H1 (cell line): ENCODE measurements at regions not wholly inside any gene's neighbourhood (a gene's known extent, or its start where the extent isn't known, plus 50 kb on each side); places are given as distances from the start of the nearest gene placed in this dataset.

Experiments used
- CTCF ChIA-PET: fragments of 300-600 bp; sonication (Branson Sonifier 250); formaldehyde crosslinking; loops from one replicate; lab custom pipeline; 2021; ENCODE audit not compliant: partially characterized antibody; lab: Charles Lee
- POLR2A ChIA-PET: fragments of 300-600 bp; sonication (Branson Sonifier 250); formaldehyde crosslinking; loops from one replicate; lab custom pipeline; 2021; ENCODE audit warnings: inconsistent platforms; ENCODE audit not compliant: partially characterized antibody; lab: Charles Lee
- DNase-seq, 2 experiments: peaks; one replicate each; pipeline versions ENCODE4 v3.0.0 to v3.0.0-alpha.2; 2010 to 2022; ENCODE audit warnings: low spot score in 2 of 2, low read depth in 1 of 2, mixed read lengths in 1 of 2
- FAIRE-seq: peaks from 2 replicates; lab custom pipeline; 2011; peaks lifted over from hg19 to GRCh38; lab: Jason Lieb, UNC
- H2AFZ ChIP-seq: 2 replicates; pipeline ENCODE4 v1.8.1; 2012; ENCODE audit warnings: low read length, inconsistent platforms
- H2AK5ac ChIP-seq: 2 replicates; pipeline ENCODE4 v1.6.1; 2013; ENCODE audit warnings: low read depth, low read length
- H2BK120ac ChIP-seq: replicated peaks from 2 replicates; pipeline ENCODE3; 2013; ENCODE audit warnings: low read depth, low read length, inconsistent platforms
- H2BK12ac ChIP-seq: 2 replicates; pipeline ENCODE4 v1.6.1; 2013; ENCODE audit warnings: low read depth, low read length
- H2BK15ac ChIP-seq: 2 replicates; pipeline ENCODE4 v1.6.1; 2013; ENCODE audit warnings: low read length
- H2BK20ac ChIP-seq: 2 replicates; pipeline ENCODE4 v1.6.1; 2013; ENCODE audit warnings: low read length
- H2BK5ac ChIP-seq: 2 replicates; pipeline ENCODE4 v1.6.1; 2013; ENCODE audit warnings: low read depth, low read length
- H3K14ac ChIP-seq: 2 replicates; pipeline ENCODE4 v1.6.1; 2013; ENCODE audit warnings: inconsistent platforms; ENCODE audit not compliant: insufficient read length
- H3K18ac ChIP-seq: 2 replicates; pipeline ENCODE4 v1.6.1; 2013; ENCODE audit warnings: low read length; ENCODE audit errors: extremely low read depth
- H3K23ac ChIP-seq: 2 replicates; pipeline ENCODE4 v1.6.1; 2013; ENCODE audit warnings: inconsistent platforms; ENCODE audit not compliant: insufficient read length
- H3K23me2 ChIP-seq: 2 replicates; pipeline ENCODE4 v1.6.1; 2013; ENCODE audit warnings: low read depth, low read length
- H3K27ac ChIP-seq: 2 replicates; pipeline ENCODE4 v1.6.1; 2011; ENCODE audit warnings: low read depth, low read length, inconsistent platforms
- H3K27me3 ChIP-seq, 4 experiments: replicated peaks in 1 of 4; 1 replicate in 1 of 4; 2 replicates in 3 of 4; pipeline versions ENCODE4 v1.6.1 to v1.8.1; 2011 to 2013; ENCODE audit warnings: low read length in 3 of 4, mild to moderate bottlenecking in 3 of 4, inconsistent platforms in 2 of 4, mixed read lengths in 2 of 4, moderate library complexity in 1 of 4; ENCODE audit not compliant: control insufficient read depth in 3 of 4, insufficient read depth in 3 of 4; ENCODE audit errors: extremely low read depth in 1 of 4
- H3K36me3 ChIP-seq, 4 experiments: 2 replicates each; pipeline versions ENCODE4 v1.6.1 to v1.8.1; 2011 to 2013; ENCODE audit warnings: mild to moderate bottlenecking in 4 of 4, low read length in 3 of 4, moderate library complexity in 2 of 4, control low read depth in 1 of 4, inconsistent platforms in 1 of 4; ENCODE audit not compliant: insufficient read depth in 4 of 4, control insufficient read depth in 2 of 4
- H3K4ac ChIP-seq: replicated peaks from 2 replicates; pipeline ENCODE3; 2013; ENCODE audit warnings: low read length, low read depth, mixed read lengths, inconsistent platforms; ENCODE audit not compliant: insufficient read length
- H3K4me1 ChIP-seq, 4 experiments: replicated peaks in 1 of 4; 1 replicate in 1 of 4; 2 replicates in 3 of 4; pipeline versions ENCODE4 v1.6.1 to v1.8.1; 2011 to 2013; ENCODE audit warnings: low read length in 3 of 4, inconsistent platforms in 2 of 4, mixed read lengths in 1 of 4; ENCODE audit not compliant: insufficient read depth in 4 of 4, control insufficient read depth in 3 of 4
- H3K4me2 ChIP-seq, 2 experiments: 2 replicates each; pipeline versions ENCODE4 v1.6.1 to v1.8.1; 2011 to 2013; ENCODE audit warnings: low read depth in 2 of 2, low read length in 2 of 2, control low read depth in 1 of 2, inconsistent platforms in 1 of 2, mild to moderate bottlenecking in 1 of 2; ENCODE audit not compliant: insufficient read depth in 1 of 2
- H3K4me3 ChIP-seq, 4 experiments: fragments of 200-600, 300-600 bp in 1 of 4; sonication (generic), shearing (Covaris generic), sonication (Bioruptor Twin) in 1 of 4; 2 replicates each; pipeline versions ENCODE4 v1.5.1 to v1.8.1; 2011 to 2016; ENCODE audit warnings: low read length in 4 of 4, low read depth in 3 of 4, control low read depth in 2 of 4, inconsistent platforms in 2 of 4, mild to moderate bottlenecking in 2 of 4, mixed read lengths in 1 of 4, moderate library complexity in 1 of 4; ENCODE audit not compliant: insufficient read depth in 2 of 4; ENCODE audit errors: extremely low read depth in 1 of 4
- H3K56ac ChIP-seq: replicated peaks from 2 replicates; pipeline ENCODE3; 2013; ENCODE audit warnings: low read depth, mild to moderate bottlenecking, mixed read lengths, low read length, inconsistent platforms; ENCODE audit not compliant: insufficient read length
- H3K79me1 ChIP-seq: 2 replicates; pipeline ENCODE4 v1.6.1; 2013; ENCODE audit warnings: low read depth, low read length, control low read depth
- H3K79me2 ChIP-seq, 2 experiments: 2 replicates each; pipeline versions ENCODE4 v1.6.1 to v1.8.1; 2012 to 2013; ENCODE audit warnings: low read length in 2 of 2, mild to moderate bottlenecking in 2 of 2, inconsistent platforms in 1 of 2; ENCODE audit not compliant: insufficient read depth in 2 of 2, control insufficient read depth in 1 of 2
- H3K9ac ChIP-seq, 4 experiments: replicated peaks in 1 of 4; 1 replicate in 1 of 4; 2 replicates in 3 of 4; pipeline versions ENCODE4 v1.6.1 to v1.8.1; 2011 to 2013; ENCODE audit warnings: low read depth in 3 of 4, low read length in 3 of 4, control low read depth in 2 of 4, mild to moderate bottlenecking in 2 of 4, moderate library complexity in 2 of 4, inconsistent platforms in 1 of 4; ENCODE audit errors: extremely low read depth in 1 of 4
- H3K9me3 ChIP-seq, 2 experiments: 2 replicates each; pipeline versions ENCODE4 v1.6.1 to v1.8.1; 2012 to 2013; ENCODE audit warnings: mild to moderate bottlenecking in 2 of 2, moderate library complexity in 2 of 2, control low read depth in 1 of 2, inconsistent platforms in 1 of 2, low read depth in 1 of 2, low read length in 1 of 2, mixed read lengths in 1 of 2; ENCODE audit not compliant: insufficient read depth in 2 of 2
- H4K20me1 ChIP-seq, 2 experiments: replicated peaks in 1 of 2; 2 replicates each; pipeline versions ENCODE3 to v1.8.1; 2011 to 2013; ENCODE audit warnings: inconsistent platforms in 2 of 2, low read length in 2 of 2, mild to moderate bottlenecking in 1 of 2; ENCODE audit not compliant: insufficient read depth in 2 of 2, control insufficient read depth in 1 of 2
- H4K5ac ChIP-seq: 2 replicates; pipeline ENCODE4 v1.6.1; 2013; ENCODE audit warnings: low read length, low read depth, mixed read lengths, inconsistent platforms; ENCODE audit not compliant: insufficient read length
- H4K8ac ChIP-seq: 2 replicates; pipeline ENCODE4 v1.8.0; 2013; ENCODE audit warnings: mild to moderate bottlenecking, moderate library complexity, low read length, inconsistent platforms; ENCODE audit not compliant: insufficient read depth; ENCODE audit errors: extremely low read depth
- H4K91ac ChIP-seq: replicated peaks from 2 replicates; pipeline ENCODE3; 2013; ENCODE audit warnings: low read length, mixed read lengths, inconsistent platforms; ENCODE audit not compliant: insufficient read length
- BRCA1 ChIP-seq: IDR thresholded peaks from 2 replicates; pipeline ENCODE4 v1.6.1; 2012; ENCODE audit warnings: low read depth, low read length, improper control_type of control experiment
- CBX5 ChIP-seq: fragments of 300-800, 300-1000 bp; sonication (generic); IDR thresholded peaks from 2 replicates; pipeline ENCODE4 v1.7.1; 2016; ENCODE audit warnings: antibody characterized with exemption, low read length, low read depth
- CBX8 ChIP-seq: fragments of 300-800, 300-1000 bp; sonication (generic); IDR thresholded peaks from 2 replicates; pipeline ENCODE4 v1.7.1; 2016; ENCODE audit warnings: low read depth, low read length, borderline replicate concordance
- CHD2 ChIP-seq: IDR thresholded peaks from 2 replicates; pipeline ENCODE4 v1.6.1; 2012; ENCODE audit warnings: low read length, improper control_type of control experiment
- KDM5A ChIP-seq: fragments of 200-600 bp; IDR thresholded peaks from 2 replicates; pipeline ENCODE4 v1.7.1; 2012; ENCODE audit warnings: mild to moderate bottlenecking, low read length, inconsistent platforms, mixed read lengths
- RXRA ChIP-seq: IDR thresholded peaks from 2 replicates; pipeline ENCODE4 v1.6.1; 2011; ENCODE audit warnings: low read depth, mild to moderate bottlenecking, low read length, moderate library complexity; ENCODE audit not compliant: insufficient read depth
- SP4 ChIP-seq: IDR thresholded peaks from 2 replicates; pipeline ENCODE4 v1.6.1; 2012; ENCODE audit warnings: low read length, inconsistent platforms
- WGBS, 2 experiments: shearing (Covaris generic) in 1 of 2; methylation state at CpG; one replicate each; pipeline versions ENCODE4 v1.1.6 to v1.1.7; 2013 to 2015; ENCODE audit warnings: low lambda C conversion rate in 2 of 2, mixed read lengths in 2 of 2, inconsistent platforms in 1 of 2, low coverage in 1 of 2, missing lambda C conversion rate in 1 of 2; ENCODE audit not compliant: insufficient replicate concordance in 2 of 2, insufficient coverage in 1 of 2, insufficient read length in 1 of 2; ENCODE audit errors: extremely low coverage in 1 of 2, missing lambda C conversion rate in 1 of 2; 5-methylcytosine and 5-hydroxymethylcytosine counted together

- CTCF ChIA-PET, result interaction anchor here (0.9 kb wide), 1 partner anchor 43 kb away, joined by 4 read pairs; no protein-coding TSS in a partner anchor
- Histone ChIP-seq H4K8ac (no peak overlapping the region), H3K27me3 (peaks cover 0 to 1% (median 0%) of the 10 kb centered on the region in 4 experiments; a peak in 1 of 7 replicates), H2BK5ac (no peak overlapping the region), H3K9ac (no peak overlapping the region), H3K23ac (no peak overlapping the region), H2BK12ac (no peak overlapping the region), H3K4me3 (no peak overlapping the region), H3K36me3 (no peaks in the 10 kb centered on the region), H3K4me2 (no peak overlapping the region), H2BK20ac (no peak overlapping the region), H3K4ac (no peak overlapping the region), H4K91ac (no peak overlapping the region), H3K79me2 (no peaks in the 10 kb centered on the region), H3K79me1 (no peaks in the 10 kb centered on the region), H3K9me3 (no peaks in the 10 kb centered on the region), H2BK120ac (no peak overlapping the region), H3K23me2 (no peaks in the 10 kb centered on the region), H2BK15ac (no peak overlapping the region), H2AFZ (no peak overlapping the region), H3K18ac (no peak overlapping the region), H3K4me1 (peaks cover 0 to 9% (median 1%) of the 10 kb centered on the region in 4 experiments; a peak in 1 of 7 replicates), H2AK5ac (no peak overlapping the region), H3K27ac (no peak overlapping the region), H3K56ac (no peak overlapping the region), H4K20me1 (no peaks in the 10 kb centered on the region), H4K5ac (no peak overlapping the region), H3K14ac (no peak overlapping the region)
- WGBS, 2 experiments, result 95% methylated on average over 2 of the region's 2 CpGs; no CpG with 5 or more reads in 1 of the 2 experiments
- FAIRE-seq (no peak), DNase-seq (no peak)
- POLR2A ChIA-PET, result no interaction called here
- TF ChIP-seq RXRA, result no peak
- no peak for TF ChIP-seq CBX5
- no peak for TF ChIP-seq SP4
- no peak for TF ChIP-seq CBX8
- no peak for TF ChIP-seq CHD2
- TF ChIP-seq BRCA1, result no peak
- TF ChIP-seq KDM5A, result no peak
Measured at GRCh38 chr18:43914018-43914417, 636.7 kb upstream of the SYT4 start.
